Stimulated activated naive CD8-positive, alpha-beta T cell treated with anti-CD3 and anti-CD28 coated beads, Interleukin-15, amount 100 ng/mL, for 72 hours (primary cell): ENCODE measurements at regions not wholly inside any gene's neighbourhood (a gene's known extent, or its start where the extent isn't known, plus 50 kb on each side); places are given as distances from the start of the nearest gene placed in this dataset.

ENCODE experiments used
- ATAC-seq: fragments of 150-1000 bp; cut with Tn5 transposase; 2 replicates; pipeline ENCODE4 v1.10.0; 2021; ENCODE audit warnings: mild to moderate bottlenecking, moderate library complexity
- DNase-seq, 2 donors: peaks; one replicate each; pipeline ENCODE4 v3.0.0; 2021 to 2022
- H3K27ac Mint-ChIP-seq, 2 donors: one replicate each; pipeline ENCODE4 v1.8.0; 2022; ENCODE audit warnings: mild to moderate bottlenecking in 2 of 2, mixed read lengths in 2 of 2, moderate library complexity in 2 of 2
- H3K27me3 Mint-ChIP-seq: one replicate; pipeline ENCODE4 v1.8.0; 2022; ENCODE audit warnings: mixed read lengths
- H3K4me1 Mint-ChIP-seq: one replicate; pipeline ENCODE4 v1.8.0; 2022; ENCODE audit warnings: mild to moderate bottlenecking, mixed read lengths
- H3K4me3 Mint-ChIP-seq, 2 donors: one replicate each; pipeline ENCODE4 v1.8.0; 2022; ENCODE audit warnings: mild to moderate bottlenecking in 2 of 2, mixed read lengths in 2 of 2, moderate library complexity in 1 of 2
- H3K9me3 Mint-ChIP-seq, 2 donors: one replicate each; pipeline ENCODE4 v1.8.0; 2022; ENCODE audit warnings: mixed read lengths in 2 of 2

GRCh38 chr9:109584205-109584604 lies 86.1 kb upstream of the PTPN3 start:
- Mint-ChIP-seq H3K27me3 (no peaks in the 10 kb centered on the region), H3K27ac (no peak overlapping the region), H3K4me3 (no peak overlapping the region), H3K9me3 (no peaks in the 10 kb centered on the region), H3K4me1 (no peaks in the 10 kb centered on the region)
- DNase-seq (no peak), ATAC-seq (no peak)

DNA sequence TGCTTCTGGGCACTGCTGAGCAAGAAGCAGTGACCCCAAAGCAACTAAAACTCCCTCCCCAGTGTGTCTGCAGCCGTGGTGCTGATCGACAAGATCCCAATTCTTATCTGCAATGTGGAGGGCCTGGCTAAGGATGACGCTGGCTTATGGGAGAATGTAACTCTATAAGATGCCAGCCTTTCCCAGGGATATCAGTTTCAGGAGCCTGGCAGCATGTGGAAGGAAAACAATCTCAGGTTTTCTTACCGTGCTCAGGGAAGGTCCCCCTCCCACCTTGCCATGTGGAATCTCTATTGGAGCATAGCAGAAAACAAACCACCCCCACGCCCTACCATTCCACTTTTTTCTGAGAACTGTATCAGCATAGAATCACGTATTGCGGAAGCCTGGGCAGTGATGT lies 87.7 kb upstream of the PTPN3 start:
- ATAC-seq (no peak), DNase-seq (no peak)
- H3K27ac Mint-ChIP-seq, result no peak overlapping the region
- peaks cover 4% of the 10 kb centered on the region for H3K27me3 Mint-ChIP-seq
- H3K4me3 Mint-ChIP-seq, result no peak overlapping the region
- no peaks in the 10 kb centered on the region for H3K4me1 Mint-ChIP-seq
- H3K9me3 Mint-ChIP-seq, result peaks cover 0 to 5% of the 10 kb centered on the region in 2 donors

DNA sequence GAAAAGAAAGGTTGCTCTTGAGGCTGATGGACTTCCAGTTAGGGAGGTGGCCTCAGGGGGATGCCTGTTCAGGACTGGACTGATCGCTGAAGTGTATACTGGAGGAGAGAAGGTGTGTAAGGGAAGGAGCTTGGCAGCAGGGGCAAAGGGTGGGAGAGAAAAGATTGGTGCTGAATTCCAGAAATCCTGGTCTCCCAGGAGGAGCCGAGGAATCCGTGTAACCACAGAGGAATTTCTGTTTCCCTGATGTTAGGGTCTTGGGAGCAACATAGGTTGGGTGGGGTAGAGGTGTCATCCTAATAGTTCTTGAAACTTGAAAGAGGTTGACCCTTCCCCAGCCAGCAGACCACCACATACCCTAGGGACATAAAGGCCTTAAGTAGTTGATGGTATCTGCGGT lies 88.9 kb upstream of the PTPN3 start:
- Mint-ChIP-seq H3K4me3 (no peak overlapping the region), H3K27ac (no peak overlapping the region), H3K27me3 (peaks cover 6% of the 10 kb centered on the region), H3K9me3 (peaks cover 0 to 7% of the 10 kb centered on the region in 2 donors), H3K4me1 (no peaks in the 10 kb centered on the region)
- ATAC-seq (no peak), DNase-seq (no peak)

DNA sequence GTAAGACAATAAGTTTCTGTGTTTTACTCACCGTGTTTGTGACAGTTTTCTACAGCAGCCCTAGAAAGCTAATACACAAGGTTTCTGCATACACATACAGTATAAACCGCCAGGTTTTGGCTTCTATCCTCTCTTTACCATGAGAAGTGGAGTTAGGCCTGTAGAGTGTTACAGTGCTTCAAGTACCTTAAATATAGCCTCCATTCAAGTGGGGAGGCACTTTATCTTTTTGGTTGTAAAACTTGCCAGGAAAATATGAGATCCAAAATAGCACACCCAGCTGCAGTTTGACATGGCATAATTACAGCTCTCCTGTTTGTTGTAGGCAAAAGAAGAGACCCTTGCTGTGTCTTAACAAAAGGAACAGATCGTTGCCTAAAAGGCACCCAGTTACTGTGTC lies 90.3 kb upstream of the PTPN3 start:
- peaks cover 15% of the 10 kb centered on the region for H3K27me3 Mint-ChIP-seq
- H3K4me3 Mint-ChIP-seq, result no peak overlapping the region
- no peak overlapping the region for H3K27ac Mint-ChIP-seq
- ATAC-seq, result no peak
- peaks cover 0 to 7% of the 10 kb centered on the region in 2 donors for H3K9me3 Mint-ChIP-seq
- no peak for DNase-seq
- no peaks in the 10 kb centered on the region for H3K4me1 Mint-ChIP-seq

GRCh38 chr9:109590966-109591365 lies 92.9 kb upstream of the PTPN3 start:
- Mint-ChIP-seq H3K27me3 (peaks cover 15% of the 10 kb centered on the region), H3K4me3 (no peak overlapping the region), H3K9me3 (peaks cover 0 to 13% of the 10 kb centered on the region in 2 donors), H3K27ac (no peak overlapping the region), H3K4me1 (no peaks in the 10 kb centered on the region)
- ATAC-seq (no peak), DNase-seq (no peak)

GRCh38 chr9:109591691-109592090 lies 93.6 kb upstream of the PTPN3 start:
- DNase-seq (no peak), ATAC-seq (no peak)
- Mint-ChIP-seq H3K27ac (no peak overlapping the region), H3K4me1 (no peaks in the 10 kb centered on the region), H3K27me3 (peaks cover 15% of the 10 kb centered on the region), H3K4me3 (no peak overlapping the region), H3K9me3 (peaks cover 0 to 13% of the 10 kb centered on the region in 2 donors)

DNA sequence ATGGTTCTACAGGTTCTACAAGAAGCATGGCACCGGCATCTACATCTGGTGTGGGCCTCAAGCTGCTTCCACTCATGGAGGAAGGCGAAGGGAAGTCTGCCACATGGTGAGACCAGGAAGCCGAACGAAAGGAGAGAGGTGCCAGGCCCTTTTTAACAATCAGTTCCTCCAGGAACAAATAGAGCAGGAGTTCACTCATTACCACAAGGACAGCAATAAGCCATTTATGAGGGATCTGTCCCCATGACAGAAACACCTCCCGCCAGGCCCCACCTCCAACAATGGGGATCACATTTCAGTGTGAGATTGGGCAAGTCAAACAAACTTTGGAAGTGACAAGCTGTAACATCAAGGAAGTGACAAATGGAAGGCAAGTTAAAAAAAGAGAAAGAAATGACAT lies 95.5 kb upstream of the PTPN3 start:
- ATAC-seq, result no peak
- no peaks in the 10 kb centered on the region for H3K4me1 Mint-ChIP-seq
- DNase-seq, result no peak
- H3K4me3 Mint-ChIP-seq, result no peak overlapping the region
- H3K27me3 Mint-ChIP-seq, result peaks cover 15% of the 10 kb centered on the region
- no peak overlapping the region for H3K27ac Mint-ChIP-seq
- H3K9me3 Mint-ChIP-seq, result peaks cover 0 to 13% of the 10 kb centered on the region in 2 donors

GRCh38 chr9:109597496-109597895 lies 99.4 kb upstream of the PTPN3 start:
- Mint-ChIP-seq H3K4me3 (no peak overlapping the region), H3K9me3 (peaks cover 0 to 6% of the 10 kb centered on the region in 2 donors), H3K27ac (no peak overlapping the region), H3K27me3 (peaks cover 6% of the 10 kb centered on the region), H3K4me1 (no peaks in the 10 kb centered on the region)
- no peak for DNase-seq
- ATAC-seq, result no peak

GRCh38 chr9:109599131-109599530 lies 101.0 kb upstream of the PTPN3 start:
- ATAC-seq, result no peak

GRCh38 chr9:109599711-109600110 lies 101.6 kb upstream of the PTPN3 start:
- Mint-ChIP-seq H3K4me1 (no peaks in the 10 kb centered on the region), H3K4me3 (no peak overlapping the region), H3K9me3 (peaks cover 0 to 1% of the 10 kb centered on the region in 2 donors), H3K27ac (no peak overlapping the region), H3K27me3 (no peaks in the 10 kb centered on the region)
- DNase-seq (no peak), ATAC-seq (no peak)

More at GRCh38 chr9:109599131-109599530, 101.0 kb upstream of the PTPN3 start:
- DNase-seq, result no peak
- Mint-ChIP-seq H3K4me1 (no peaks in the 10 kb centered on the region), H3K9me3 (peaks cover 0 to 6% of the 10 kb centered on the region in 2 donors), H3K27me3 (no peaks in the 10 kb centered on the region), H3K27ac (no peak overlapping the region), H3K4me3 (no peak overlapping the region)

DNA sequence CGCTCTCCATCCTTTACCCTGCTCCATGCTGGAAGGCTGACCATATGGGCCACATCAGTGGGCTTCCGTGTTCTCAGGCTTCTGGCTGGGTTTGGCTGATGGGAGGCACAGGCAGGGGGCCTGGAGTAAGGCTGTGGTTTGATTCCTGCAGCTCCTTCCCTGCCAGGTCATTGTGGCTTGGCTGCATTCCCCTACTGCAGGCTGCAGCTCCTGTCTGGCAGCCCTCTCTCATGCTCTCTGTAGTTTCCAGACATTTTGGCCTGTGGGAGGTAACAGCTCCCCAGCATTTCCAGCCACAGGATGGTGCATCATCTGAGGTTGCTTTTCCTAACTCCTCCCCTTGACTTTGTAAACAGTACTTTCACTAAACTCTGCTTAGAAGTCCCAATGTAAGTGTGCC lies 102.0 kb upstream of the PTPN3 start:
- no peak overlapping the region for H3K4me3 Mint-ChIP-seq
- H3K4me1 Mint-ChIP-seq, result no peaks in the 10 kb centered on the region
- no peak overlapping the region for H3K27ac Mint-ChIP-seq
- ATAC-seq, result no peak
- no peak for DNase-seq
- no peaks in the 10 kb centered on the region for H3K9me3 Mint-ChIP-seq
- H3K27me3 Mint-ChIP-seq, result no peaks in the 10 kb centered on the region

GRCh38 chr9:109601181-109601580 lies 103.1 kb upstream of the PTPN3 start:
- no peaks in the 10 kb centered on the region for H3K9me3 Mint-ChIP-seq
- no peak overlapping the region for H3K4me3 Mint-ChIP-seq
- DNase-seq (no peak), ATAC-seq (no peak)
- H3K4me1 Mint-ChIP-seq, result no peaks in the 10 kb centered on the region
- H3K27me3 Mint-ChIP-seq, result no peaks in the 10 kb centered on the region
- no peak overlapping the region for H3K27ac Mint-ChIP-seq

GRCh38 chr9:109602987-109603386 lies 104.9 kb upstream of the PTPN3 start:
- H3K9me3 Mint-ChIP-seq, result no peaks in the 10 kb centered on the region
- no peak for DNase-seq
- H3K27ac Mint-ChIP-seq, result no peak overlapping the region
- H3K4me3 Mint-ChIP-seq, result no peak overlapping the region
- H3K4me1 Mint-ChIP-seq, result no peaks in the 10 kb centered on the region
- no peak for ATAC-seq
- no peaks in the 10 kb centered on the region for H3K27me3 Mint-ChIP-seq

- Mint-ChIP-seq H3K27ac (no peak overlapping the region), H3K27me3 (no peaks in the 10 kb centered on the region), H3K4me1 (no peaks in the 10 kb centered on the region), H3K9me3 (no peaks in the 10 kb centered on the region), H3K4me3 (no peak overlapping the region)
- DNase-seq (no peak), ATAC-seq (no peak)
Observed at GRCh38 chr9:109604131-109604530, 106.0 kb upstream of the PTPN3 start.

DNA sequence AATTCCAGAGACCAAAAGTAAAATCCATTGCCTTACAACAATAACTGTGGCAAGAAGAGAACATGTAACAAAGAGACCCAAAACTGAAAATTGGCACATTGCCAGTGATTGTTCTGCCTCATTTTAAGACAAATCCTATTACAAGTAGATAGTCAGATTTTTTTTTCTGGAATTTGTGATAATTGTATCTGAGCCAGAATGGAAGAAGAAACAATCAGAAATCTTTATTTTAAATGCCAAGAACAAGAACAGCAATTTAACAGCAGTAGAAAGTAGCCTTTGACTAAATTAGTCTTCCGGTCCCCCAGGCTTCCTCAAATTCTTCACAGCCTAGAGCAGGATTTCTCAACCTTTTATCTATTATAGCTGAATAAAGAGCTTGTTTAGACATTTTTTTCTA lies 106.7 kb upstream of the PTPN3 start:
- no peak overlapping the region for H3K4me3 Mint-ChIP-seq
- no peak overlapping the region for H3K27ac Mint-ChIP-seq
- no peak for ATAC-seq
- no peaks in the 10 kb centered on the region for H3K27me3 Mint-ChIP-seq
- H3K9me3 Mint-ChIP-seq, result no peaks in the 10 kb centered on the region
- no peaks in the 10 kb centered on the region for H3K4me1 Mint-ChIP-seq
- DNase-seq, result no peak

DNA sequence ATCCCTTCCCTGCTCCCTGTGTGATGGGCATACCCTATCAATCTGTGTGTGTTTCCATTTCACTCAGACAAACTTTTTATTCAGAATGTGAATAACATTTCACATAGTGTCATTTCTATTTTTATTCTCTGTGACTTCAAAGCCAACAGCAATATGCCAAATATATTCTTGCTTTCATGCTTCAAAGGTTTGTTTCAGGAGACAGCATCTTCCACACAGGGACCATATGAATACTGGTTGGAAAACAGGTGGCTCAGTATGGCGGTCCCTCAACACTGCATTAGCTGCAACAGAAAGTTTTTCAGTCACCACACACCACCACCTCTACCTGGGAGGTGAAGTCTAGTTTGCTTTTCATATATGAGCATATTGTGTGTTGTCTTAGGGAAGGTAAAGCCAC lies 111.0 kb upstream of the PTPN3 start:
- ATAC-seq, result no peak
- Mint-ChIP-seq H3K27ac (no peak overlapping the region), H3K4me3 (no peak overlapping the region)

GRCh38 chr9:109616571-109617120 lies 118.5 kb upstream of the PTPN3 start:
- peaks cover 8% of the 10 kb centered on the region for H3K27me3 Mint-ChIP-seq
- H3K9me3 Mint-ChIP-seq, result peaks cover 9 to 13% of the 10 kb centered on the region in 2 donors
- no peaks in the 10 kb centered on the region for H3K4me1 Mint-ChIP-seq
- no peak for ATAC-seq
- no peak overlapping the region for H3K4me3 Mint-ChIP-seq
- no peak for DNase-seq
- no peak overlapping the region for H3K27ac Mint-ChIP-seq

More for the DNA sequence above, 111.0 kb upstream of the PTPN3 start:
- Mint-ChIP-seq H3K4me1 (no peaks in the 10 kb centered on the region), H3K9me3 (no peaks in the 10 kb centered on the region), H3K27me3 (no peaks in the 10 kb centered on the region)
- no peak for DNase-seq
